ENCODE measurements at regions not wholly inside any gene's neighbourhood (a gene's known extent, or its start where the extent isn't known, plus 50 kb on each side); places are given as distances from the start of the nearest gene placed in this dataset.

- TF ChIP-seq CTCF (conservative IDR thresholded peaks at IDR 0.05 in 1 of 2, IDR thresholded peaks at IDR 0.05 in 1 of 2; ENCODE audit: low read depth in 1 of 2, low read length in 2 of 2) (no peak), EZH2 (IDR thresholded peaks at IDR 0.05; ENCODE audit: low read length, missing control alignments) (no peak)
These were observed 90.8 kb upstream of the TMPRSS2 start for GRCh38 chr21:41598561-41599431.

All from fibroblast of lung (primary cell).